ENCODE measurements at regions not wholly inside any gene's neighbourhood (a gene's known extent, or its start where the extent isn't known, plus 50 kb on each side); places are given as distances from the start of the nearest gene placed in this dataset.
A peak's percentile ranks its signal among the peaks of the same experiment; 100 is the strongest.

DNA sequence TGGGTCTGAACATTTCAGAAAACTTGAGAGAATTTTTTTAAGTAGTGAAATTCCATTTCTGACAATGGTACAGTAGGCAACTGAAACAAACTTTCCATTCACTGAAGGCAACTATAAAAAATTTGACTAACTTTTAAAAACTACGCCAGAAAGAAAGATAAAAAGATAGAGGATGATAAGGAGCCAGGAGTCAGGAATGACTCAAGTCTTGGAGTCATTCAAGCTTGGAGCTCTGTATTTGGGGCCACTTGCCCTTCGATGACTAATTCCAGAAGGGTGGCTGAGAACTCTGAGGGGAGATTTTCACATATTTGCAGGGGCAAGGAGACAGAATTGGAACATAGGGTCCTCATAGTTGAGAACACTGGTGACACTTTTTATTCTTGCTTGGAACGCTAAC, 1083.2 kb upstream of the CNTN5 start:
- Histone ChIP-seq H3K9ac (ENCODE audit: low read length) (no peak overlapping the region), H3K4me2 (ENCODE audit: low read length) (no peak overlapping the region), H3K27ac (ENCODE audit: low read length) (no peak overlapping the region), H3K27me3 (ENCODE audit: low read length) (no peaks in the 10 kb centered on the region), H2AFZ (ENCODE audit: low read length) (no peak overlapping the region), H3K9me2 (replicated peaks; ENCODE audit: low read length) (no peaks in the 10 kb centered on the region), H3K4me3 (ENCODE audit: low read length) (no peak overlapping the region), H3K36me3 (ENCODE audit: low read depth, low read length) (no peaks in the 10 kb centered on the region), H3K79me2 (ENCODE audit: low read length) (no peaks in the 10 kb centered on the region), H3K4me1 (ENCODE audit: insufficient read depth, low read length) (no peaks in the 10 kb centered on the region), H4K20me1 (ENCODE audit: low read length) (no peaks in the 10 kb centered on the region), H3F3A (ENCODE audit: low read length, unreplicated experiment) (no peaks in the 10 kb centered on the region), H3K9me3 (ENCODE audit: low read length) (0 out of 2 replicates have a peak, but pooled peaks cover 6% of the 10 kb centered on the region)
- no TSS peak for BruUV-seq (replicated peaks)
- intact Hi-C loops (cut with micrococcal nuclease), result no loop called here
- ChIA-PET CTCF (no interaction called here), POLR2A (ENCODE audit: unreplicated experiment) (no interaction called here)
- no peak for ATAC-seq
- TF ChIP-seq EZH2 (IDR thresholded peaks at IDR 0.05; ENCODE audit: low read length, unreplicated experiment) (no peak), EZH2phosphoT487 (IDR thresholded peaks at IDR 0.05; ENCODE audit: borderline replicate concordance, low read length) (no peak)
- TF ChIP-seq, protein P1, sequence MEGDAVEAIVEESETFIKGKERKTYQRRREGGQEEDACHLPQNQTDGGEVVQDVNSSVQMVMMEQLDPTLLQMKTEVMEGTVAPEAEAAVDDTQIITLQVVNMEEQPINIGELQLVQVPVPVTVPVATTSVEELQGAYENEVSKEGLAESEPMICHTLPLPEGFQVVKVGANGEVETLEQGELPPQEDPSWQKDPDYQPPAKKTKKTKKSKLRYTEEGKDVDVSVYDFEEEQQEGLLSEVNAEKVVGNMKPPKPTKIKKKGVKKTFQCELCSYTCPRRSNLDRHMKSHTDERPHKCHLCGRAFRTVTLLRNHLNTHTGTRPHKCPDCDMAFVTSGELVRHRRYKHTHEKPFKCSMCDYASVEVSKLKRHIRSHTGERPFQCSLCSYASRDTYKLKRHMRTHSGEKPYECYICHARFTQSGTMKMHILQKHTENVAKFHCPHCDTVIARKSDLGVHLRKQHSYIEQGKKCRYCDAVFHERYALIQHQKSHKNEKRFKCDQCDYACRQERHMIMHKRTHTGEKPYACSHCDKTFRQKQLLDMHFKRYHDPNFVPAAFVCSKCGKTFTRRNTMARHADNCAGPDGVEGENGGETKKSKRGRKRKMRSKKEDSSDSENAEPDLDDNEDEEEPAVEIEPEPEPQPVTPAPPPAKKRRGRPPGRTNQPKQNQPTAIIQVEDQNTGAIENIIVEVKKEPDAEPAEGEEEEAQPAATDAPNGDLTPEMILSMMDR (conservative IDR thresholded peaks at IDR 0.05; ENCODE audit: low read depth, low read length), result no peak
- DNase-seq, result peak; percentile 11

DNA sequence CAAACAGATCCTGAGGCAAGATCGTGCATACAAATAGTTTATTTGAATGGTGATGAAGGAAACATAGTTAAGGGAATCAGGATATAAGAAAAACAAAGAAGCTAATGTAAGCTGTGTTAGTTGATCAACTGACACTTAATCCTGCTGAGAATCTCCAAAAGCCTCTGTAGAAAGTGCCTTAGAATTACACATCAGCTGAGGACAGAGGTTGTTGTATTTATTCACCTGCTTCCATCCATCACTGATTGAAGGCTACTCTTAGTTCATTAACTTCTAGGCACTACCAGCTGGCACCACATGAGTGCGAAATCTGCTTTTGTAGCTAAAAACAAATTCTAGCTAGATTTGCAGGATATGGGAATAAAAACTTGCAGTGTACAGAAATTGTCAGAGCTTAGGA, 1082.0 kb upstream of the CNTN5 start:
- CTCF ChIA-PET, result no interaction called here
- no TSS peak for BruUV-seq (replicated peaks)

DNA sequence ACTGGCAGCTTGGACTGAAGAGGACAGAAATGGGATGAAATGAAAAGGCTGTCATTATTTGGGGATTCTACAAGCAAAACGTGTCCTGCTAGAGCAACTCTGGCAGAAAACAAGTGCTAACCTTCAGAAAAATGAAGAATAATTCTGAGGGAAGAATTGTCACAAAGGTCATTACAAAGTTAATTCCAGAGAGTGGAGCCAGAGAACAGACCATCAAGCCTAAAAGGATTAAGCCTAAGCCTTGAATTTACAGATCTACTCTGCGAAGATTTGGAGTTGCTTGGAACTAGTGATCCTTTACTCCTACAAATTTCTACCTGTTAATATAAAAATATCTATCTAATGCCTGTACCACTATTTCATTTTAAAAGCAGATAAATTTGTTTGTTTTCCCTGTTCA, 1077.3 kb upstream of the CNTN5 start:
- Histone ChIP-seq H3F3A (ENCODE audit: low read length, unreplicated experiment) (no peaks in the 10 kb centered on the region), H3K4me3 (ENCODE audit: low read length) (no peak overlapping the region), H2AFZ (ENCODE audit: low read length) (no peak overlapping the region), H3K27me3 (ENCODE audit: low read length) (no peaks in the 10 kb centered on the region), H3K9me3 (ENCODE audit: low read length) (peaks cover 19% of the 10 kb centered on the region; the same call in 1 of the 2 replicates), H3K36me3 (ENCODE audit: low read depth, low read length) (no peaks in the 10 kb centered on the region), H3K9ac (ENCODE audit: low read length) (no peak overlapping the region), H3K27ac (ENCODE audit: low read length) (no peak overlapping the region), H3K4me1 (ENCODE audit: insufficient read depth, low read length) (no peaks in the 10 kb centered on the region), H3K4me2 (ENCODE audit: low read length) (no peak overlapping the region), H3K79me2 (ENCODE audit: low read length) (no peaks in the 10 kb centered on the region), H4K20me1 (ENCODE audit: low read length) (no peaks in the 10 kb centered on the region), H3K9me2 (replicated peaks; ENCODE audit: low read length) (0 out of 2 replicates have a peak, but pooled peaks cover 2% of the 10 kb centered on the region)
- CTCF ChIA-PET, result no interaction called here
- ATAC-seq (no peak), DNase-seq (no peak)
- TF ChIP-seq, protein P1 (conservative IDR thresholded peaks at IDR 0.05; ENCODE audit: low read depth, low read length), result no peak
- TF ChIP-seq EZH2phosphoT487 (IDR thresholded peaks at IDR 0.05; ENCODE audit: borderline replicate concordance, low read length), result no peak
- TF ChIP-seq EZH2 (IDR thresholded peaks at IDR 0.05; ENCODE audit: low read length, unreplicated experiment), result no peak
- BruUV-seq (replicated peaks), result no TSS peak
- intact Hi-C loops (cut with micrococcal nuclease), result no loop called here
- POLR2A ChIA-PET (ENCODE audit: unreplicated experiment), result no interaction called here

More for the DNA sequence above, 1082.0 kb upstream of the CNTN5 start:
- no peaks in the 10 kb centered on the region for H4K20me1 ChIP-seq (ENCODE audit: low read length)
- POLR2A ChIA-PET (ENCODE audit: unreplicated experiment), result no interaction called here
- no peak for DNase-seq
- no peaks in the 10 kb centered on the region for H3K4me1 ChIP-seq (ENCODE audit: insufficient read depth, low read length)
- H3K27me3 ChIP-seq (ENCODE audit: low read length), result no peaks in the 10 kb centered on the region
- no peaks in the 10 kb centered on the region for H3K79me2 ChIP-seq (ENCODE audit: low read length)
- TF ChIP-seq EZH2 (IDR thresholded peaks at IDR 0.05; ENCODE audit: low read length, unreplicated experiment), result no peak
- no peak for TF ChIP-seq EZH2phosphoT487 (IDR thresholded peaks at IDR 0.05; ENCODE audit: borderline replicate concordance, low read length)
- TF ChIP-seq, protein P1 (conservative IDR thresholded peaks at IDR 0.05; ENCODE audit: low read depth, low read length), result no peak
- intact Hi-C loops (cut with micrococcal nuclease), result no loop called here
- no peaks in the 10 kb centered on the region for H3K9me2 ChIP-seq (replicated peaks; ENCODE audit: low read length)
- H3K27ac ChIP-seq (ENCODE audit: low read length), result no peak overlapping the region
- no peak overlapping the region for H3K4me2 ChIP-seq (ENCODE audit: low read length)
- H3K36me3 ChIP-seq (ENCODE audit: low read depth, low read length), result no peaks in the 10 kb centered on the region
- H3K4me3 ChIP-seq (ENCODE audit: low read length), result no peak overlapping the region
- H3F3A ChIP-seq (ENCODE audit: low read length, unreplicated experiment), result no peaks in the 10 kb centered on the region
- H3K9ac ChIP-seq (ENCODE audit: low read length), result no peak overlapping the region
- no peak for ATAC-seq
- H2AFZ ChIP-seq (ENCODE audit: low read length), result no peak overlapping the region
- H3K9me3 ChIP-seq (ENCODE audit: low read length), result peaks cover 12% of the 10 kb centered on the region; the same call in 1 of the 2 replicates
